WERI-Rb-1 (cell line): ENCODE measurements at regions not wholly inside any gene's neighbourhood (a gene's known extent, or its start where the extent isn't known, plus 50 kb on each side); places are given as distances from the start of the nearest gene placed in this dataset.

Experiments used
- DNase-seq: peaks from one replicate; pipeline ENCODE4 v3.0.0-alpha.2; 2020
- H3K27ac ChIP-seq: fragments of 250-450 bp; sonication (Bioruptor Pico); 2 replicates; pipeline ENCODE4 v1.5.1; 2020; ENCODE audit warnings: mild to moderate bottlenecking, moderate library complexity
- H3K27me3 ChIP-seq: fragments of 250-450 bp; sonication (Bioruptor Pico); 2 replicates; pipeline ENCODE4 v1.5.1; 2021; ENCODE audit warnings: mild to moderate bottlenecking, low read depth, moderate library complexity; ENCODE audit not compliant: insufficient read depth, severe bottlenecking
- H3K36me3 ChIP-seq: fragments of 250-450 bp; sonication (Bioruptor Pico); 2 replicates; pipeline ENCODE4 v1.5.1; 2020; ENCODE audit warnings: mild to moderate bottlenecking, moderate library complexity
- H3K4me3 ChIP-seq: 2 replicates; pipeline ENCODE4 v1.5.1; 2011; ENCODE audit warnings: low read depth, mild to moderate bottlenecking, control low read depth, low read length
- H3K9me3 ChIP-seq: fragments of 250-450 bp; sonication (Bioruptor Pico); 2 replicates; pipeline ENCODE4 v1.5.1; 2021; ENCODE audit warnings: mild to moderate bottlenecking, moderate library complexity; ENCODE audit not compliant: severe bottlenecking
- TF ChIP-seq, protein P1 (sequence below): IDR thresholded peaks from 2 replicates; pipeline ENCODE4 v1.5.1; 2011; ENCODE audit warnings: low read depth, mild to moderate bottlenecking, control low read depth, inconsistent platforms, low read length

DNA sequence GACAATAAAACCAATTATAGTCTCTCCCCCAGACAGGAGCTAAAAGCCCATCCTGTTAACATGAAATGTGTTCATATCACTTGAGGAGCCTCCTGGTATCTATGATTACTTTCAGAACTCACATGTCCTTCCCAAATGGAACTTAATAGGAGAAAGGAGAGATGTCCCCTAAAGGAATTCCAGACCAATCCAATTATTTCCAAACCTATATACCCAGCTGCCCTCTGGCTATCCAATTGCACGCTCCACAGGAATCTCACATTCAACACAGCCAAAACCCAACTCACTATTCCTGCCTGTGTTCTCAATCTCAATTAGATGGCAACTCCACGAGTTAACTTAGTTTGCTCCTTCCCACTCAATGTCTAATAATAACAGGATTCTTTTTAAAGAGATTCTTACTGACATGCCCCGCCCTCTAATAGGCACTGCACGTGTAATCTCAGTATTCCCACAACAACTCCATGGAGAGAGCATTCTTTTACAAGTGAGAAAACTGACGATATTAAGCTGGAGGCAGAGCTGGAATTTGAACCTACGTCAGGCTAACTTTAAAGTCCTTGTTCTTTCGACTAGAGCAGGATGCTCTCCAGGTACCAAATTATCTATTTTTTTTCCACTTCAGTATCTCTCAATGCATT lies 59.1 kb upstream of the SEC16B start:
- peaks cover 3% of the 10 kb centered on the region for H3K9me3 ChIP-seq
- no peak overlapping the region for H3K4me3 ChIP-seq
- H3K36me3 ChIP-seq: no peaks in the 10 kb centered on the region
- no peaks in the 10 kb centered on the region for H3K27me3 ChIP-seq
- TF ChIP-seq, protein P1, sequence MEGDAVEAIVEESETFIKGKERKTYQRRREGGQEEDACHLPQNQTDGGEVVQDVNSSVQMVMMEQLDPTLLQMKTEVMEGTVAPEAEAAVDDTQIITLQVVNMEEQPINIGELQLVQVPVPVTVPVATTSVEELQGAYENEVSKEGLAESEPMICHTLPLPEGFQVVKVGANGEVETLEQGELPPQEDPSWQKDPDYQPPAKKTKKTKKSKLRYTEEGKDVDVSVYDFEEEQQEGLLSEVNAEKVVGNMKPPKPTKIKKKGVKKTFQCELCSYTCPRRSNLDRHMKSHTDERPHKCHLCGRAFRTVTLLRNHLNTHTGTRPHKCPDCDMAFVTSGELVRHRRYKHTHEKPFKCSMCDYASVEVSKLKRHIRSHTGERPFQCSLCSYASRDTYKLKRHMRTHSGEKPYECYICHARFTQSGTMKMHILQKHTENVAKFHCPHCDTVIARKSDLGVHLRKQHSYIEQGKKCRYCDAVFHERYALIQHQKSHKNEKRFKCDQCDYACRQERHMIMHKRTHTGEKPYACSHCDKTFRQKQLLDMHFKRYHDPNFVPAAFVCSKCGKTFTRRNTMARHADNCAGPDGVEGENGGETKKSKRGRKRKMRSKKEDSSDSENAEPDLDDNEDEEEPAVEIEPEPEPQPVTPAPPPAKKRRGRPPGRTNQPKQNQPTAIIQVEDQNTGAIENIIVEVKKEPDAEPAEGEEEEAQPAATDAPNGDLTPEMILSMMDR: no peak
- no peak overlapping the region for H3K27ac ChIP-seq
- DNase-seq: no peak

DNA sequence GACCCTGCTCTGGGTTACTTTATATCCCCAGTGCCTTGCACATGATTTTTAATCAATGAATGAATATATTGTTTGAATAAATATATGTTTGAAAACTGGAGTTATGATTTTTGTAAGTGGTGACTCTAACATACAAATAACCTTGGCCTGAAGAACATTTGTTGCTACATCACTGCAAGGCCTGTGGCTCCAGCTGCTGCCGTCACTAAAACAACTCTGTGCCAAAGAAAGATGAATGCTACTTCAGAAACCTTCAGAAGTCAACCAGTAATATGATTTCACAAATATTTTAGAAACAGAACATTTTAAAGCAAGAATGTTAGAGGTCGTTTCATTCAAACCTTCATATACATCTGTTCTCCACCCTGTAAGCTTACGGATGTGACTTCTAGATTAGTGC lies 60.6 kb upstream of the SEC16B start:
- Histone ChIP-seq H3K9me3 (peaks cover 3% of the 10 kb centered on the region), H3K4me3 (no peak overlapping the region), H3K36me3 (no peaks in the 10 kb centered on the region), H3K27ac (no peak overlapping the region), H3K27me3 (no peaks in the 10 kb centered on the region)
- TF ChIP-seq, protein P1: no peak
- DNase-seq: no peak

DNA sequence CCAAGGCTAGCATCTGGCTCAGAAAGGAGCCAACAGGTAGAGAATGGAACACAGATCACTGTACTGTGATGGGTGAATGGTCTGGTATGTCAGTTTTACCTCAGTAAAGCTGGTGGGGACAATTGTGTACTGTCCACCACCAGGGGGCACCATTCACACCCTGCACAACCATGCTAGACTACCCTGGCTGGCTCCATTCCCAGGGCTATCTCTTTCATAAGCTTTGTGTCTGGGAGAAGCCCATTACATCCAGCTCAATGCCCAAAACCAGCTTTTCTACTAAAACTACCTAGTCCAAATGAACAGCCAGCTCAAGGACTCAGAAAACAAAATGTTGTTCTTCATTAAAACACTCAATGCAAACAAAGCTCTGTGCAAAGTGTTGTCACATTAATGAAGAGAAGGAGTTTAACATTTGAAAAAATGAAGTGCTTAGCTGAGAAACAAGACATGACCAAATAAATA lies 62.0 kb upstream of the RASAL2 start:
- Histone ChIP-seq H3K4me3 (no peak overlapping the region), H3K27me3 (no peaks in the 10 kb centered on the region), H3K36me3 (no peaks in the 10 kb centered on the region), H3K9me3 (no peaks in the 10 kb centered on the region), H3K27ac (no peak overlapping the region)
- DNase-seq: peak; percentile 88
- TF ChIP-seq, protein P1: peak; percentile 97

DNA sequence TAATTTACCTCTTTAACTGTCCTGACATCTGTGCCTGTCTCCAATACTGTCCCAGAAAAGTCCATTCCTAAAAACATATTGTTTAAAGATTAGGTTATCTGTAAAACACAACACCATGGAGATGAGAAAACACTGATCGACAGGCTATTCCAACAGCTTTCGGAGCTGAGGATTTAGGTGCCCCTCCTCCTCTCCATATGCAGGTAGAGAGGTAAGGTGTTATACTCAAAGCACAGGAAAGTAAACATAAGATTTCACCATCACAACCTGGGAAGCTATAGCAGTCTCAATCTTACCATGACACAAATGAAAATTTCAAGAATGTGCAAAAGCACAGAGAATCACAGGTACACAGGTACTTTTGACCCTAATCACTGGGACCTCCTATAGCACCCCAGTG lies 60.9 kb upstream of the RASAL2 start:
- H3K27ac ChIP-seq: no peak overlapping the region

DNA sequence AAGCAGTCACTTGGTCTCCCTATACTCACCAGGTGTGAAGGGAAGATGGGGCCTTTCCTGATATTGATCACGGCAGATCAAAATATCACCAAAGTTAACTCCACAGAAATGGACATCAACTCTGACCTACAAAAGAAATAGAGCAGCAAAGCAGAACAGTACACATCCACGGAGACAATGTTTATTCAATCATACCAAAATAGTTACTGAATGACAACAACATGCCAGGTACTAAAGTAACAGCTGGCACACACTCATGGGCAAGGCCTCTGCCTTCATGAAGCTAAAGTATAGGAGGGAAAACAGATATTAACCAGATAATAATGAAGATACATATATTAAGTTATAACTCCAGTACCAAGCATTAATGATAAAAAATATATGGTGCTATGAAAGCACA lies 59.2 kb upstream of the RASAL2 start:
- Histone ChIP-seq H3K9me3 (no peaks in the 10 kb centered on the region), H3K4me3 (no peak overlapping the region), H3K27me3 (no peaks in the 10 kb centered on the region), H3K27ac (no peak overlapping the region), H3K36me3 (no peaks in the 10 kb centered on the region)
- no peak for DNase-seq
- TF ChIP-seq, protein P1: no peak

More for the DNA sequence above, 60.9 kb upstream of the RASAL2 start:
- no peak for DNase-seq
- Histone ChIP-seq H3K4me3 (no peak overlapping the region), H3K9me3 (no peaks in the 10 kb centered on the region), H3K36me3 (no peaks in the 10 kb centered on the region), H3K27me3 (no peaks in the 10 kb centered on the region)
- TF ChIP-seq, protein P1: no peak

DNA sequence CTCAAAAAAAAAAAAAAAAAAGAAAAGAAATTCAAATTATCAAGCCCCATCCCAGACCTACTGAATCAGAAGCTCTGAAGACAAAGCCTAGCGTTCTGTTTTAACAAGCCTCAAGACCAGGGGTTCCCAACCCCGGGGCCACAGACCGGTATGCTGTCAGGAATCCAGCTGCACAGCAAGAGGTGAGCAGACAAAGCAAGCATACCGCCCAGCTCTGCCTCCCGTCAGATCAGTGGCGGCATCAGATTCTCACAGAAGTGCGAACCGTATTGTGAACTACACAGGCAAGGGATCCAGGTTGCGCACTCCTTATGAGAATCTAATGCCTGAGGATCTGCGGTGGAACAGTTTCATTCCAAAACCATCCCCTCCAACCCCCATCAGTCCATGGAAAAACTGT lies 57.8 kb upstream of the RASAL2 start:
- Histone ChIP-seq H3K9me3 (no peaks in the 10 kb centered on the region), H3K4me3 (no peak overlapping the region), H3K27ac (no peak overlapping the region), H3K27me3 (no peaks in the 10 kb centered on the region), H3K36me3 (no peaks in the 10 kb centered on the region)
- TF ChIP-seq, protein P1: no peak
- no peak for DNase-seq
